A549 (cell line): ENCODE measurements at regions not wholly inside any gene's neighbourhood (a gene's known extent, or its start where the extent isn't known, plus 50 kb on each side); places are given as distances from the start of the nearest gene placed in this dataset.

Source experiments
- ATAC-seq, 2 experiments: fragments of 200-7000 bp in 1 of 2; fragments of >200 bp in 1 of 2; cut with Nextera tagmentation in 1 of 2; cut with Tn5 transposase in 1 of 2; 3 replicates each; pipeline versions ENCODE4 v1.8.0 to v1.9.1; 2018 to 2020; ENCODE audit warnings: mild to moderate bottlenecking in 1 of 2, moderate library complexity in 1 of 2
- CTCF ChIA-PET: fragments of 300-600 bp; sonication (Branson Sonifier 250); formaldehyde crosslinking; extraction: SDS; loops from one replicate; lab custom pipeline; 2021; ENCODE audit warnings: antibody characterized with exemption, inconsistent platforms; lab: Yijun Ruan, JAX
- POLR2A ChIA-PET: fragments of 350-600 bp; formaldehyde crosslinking; extraction: SDS; loops from one replicate; lab custom pipeline; 2021; ENCODE audit warnings: antibody characterized with exemption, inconsistent platforms; lab: Yijun Ruan, JAX
- DNase-seq, 2 experiments: peaks; one replicate each; pipeline versions ENCODE4 v3.0.0 to v3.0.0-alpha.2; 2011 to 2016; ENCODE audit warnings: low read depth in 1 of 2, low spot score in 1 of 2
- FAIRE-seq: peaks from 2 replicates; lab custom pipeline; 2011; peaks lifted over from hg19 to GRCh38; lab: Jason Lieb, UNC
- H3K27ac ChIP-seq, 2 experiments: fragments of >200 bp; sonication (Bioruptor Twin); formaldehyde crosslinking; 3 replicates each; pipeline ENCODE4 v1.5.1; 2016 to 2017
- H3K4me1 ChIP-seq: fragments of >200 bp; sonication (Bioruptor Twin); formaldehyde crosslinking; 3 replicates; pipeline ENCODE4 v1.6.1; 2016
- H3K4me2 ChIP-seq: fragments of >200 bp; sonication (Bioruptor Twin); formaldehyde crosslinking; 3 replicates; pipeline ENCODE4 v1.6.1; 2016
- H3K4me3 ChIP-seq: fragments of >200 bp; sonication (Bioruptor Twin); formaldehyde crosslinking; 3 replicates; pipeline ENCODE4 v1.5.1; 2016
- H3K9me3 ChIP-seq: fragments of >200 bp; sonication (Bioruptor Twin); formaldehyde crosslinking; 3 replicates; pipeline ENCODE4 v1.6.1; 2016
- BHLHE40 ChIP-seq: IDR thresholded peaks from 2 replicates; pipeline ENCODE4 v1.6.1; 2012; ENCODE audit warnings: low read depth, low read length, inconsistent platforms
- CBX8 ChIP-seq: fragments of 200-600 bp; sonication (generic); IDR thresholded peaks from 2 replicates; pipeline ENCODE4 v1.6.1; 2016
- CHD2 ChIP-seq: fragments of 150-350 bp; IDR thresholded peaks from 2 replicates; pipeline ENCODE4 v1.6.1; 2014; ENCODE audit warnings: low read length; ENCODE audit not compliant: partially characterized antibody
- CTCF ChIP-seq: fragments of >200 bp; sonication (Bioruptor Twin); formaldehyde crosslinking; IDR thresholded peaks from 3 replicates; pipeline ENCODE4 v1.5.1; 2016
- E2F6 ChIP-seq: IDR thresholded peaks from 2 replicates; pipeline ENCODE4 v1.6.1; 2012; ENCODE audit warnings: low read depth, borderline replicate concordance
- EHF ChIP-seq: fragments of 250-450 bp; sonication (Bioruptor Pico); IDR thresholded peaks from 2 replicates; pipeline ENCODE4 v1.5.0; 2020; ENCODE audit warnings: mild to moderate bottlenecking
- EHMT2 ChIP-seq: fragments of 200-600 bp; sonication (generic); IDR thresholded peaks from 2 replicates; pipeline ENCODE4 v1.6.1; 2016; ENCODE audit warnings: antibody characterized with exemption, low read depth, mild to moderate bottlenecking, moderate library complexity
- ELK1 ChIP-seq: fragments of 150-350 bp; IDR thresholded peaks from 2 replicates; pipeline ENCODE4 v1.6.1; 2014; ENCODE audit warnings: low read depth, mild to moderate bottlenecking, low read length
- GATA3 ChIP-seq: IDR thresholded peaks from 2 replicates; pipeline ENCODE4 v1.6.1; 2012; ENCODE audit warnings: borderline replicate concordance
- HEYL ChIP-seq: fragments of 250-450 bp; sonication (Bioruptor Pico); IDR thresholded peaks from 2 replicates; pipeline ENCODE4 v1.8.0; 2021; ENCODE audit warnings: mild to moderate bottlenecking, moderate library complexity
- HOXB13 ChIP-seq: fragments of 250-450 bp; sonication (Bioruptor Pico); IDR thresholded peaks from 2 replicates; pipeline ENCODE4 v1.5.0; 2020; ENCODE audit warnings: low read depth, mild to moderate bottlenecking, moderate library complexity
- HOXB5 ChIP-seq: fragments of 250-450 bp; sonication (Bioruptor Pico); IDR thresholded peaks from 2 replicates; pipeline ENCODE4 v1.5.0; 2020; ENCODE audit warnings: mild to moderate bottlenecking, moderate library complexity
- JUN ChIP-seq, 2 experiments: fragments of >200 bp; sonication (Bioruptor Twin); formaldehyde crosslinking; IDR thresholded peaks; 2 replicates in 1 of 2; 3 replicates in 1 of 2; pipeline ENCODE4 v1.6.1; 2016 to 2017
- KDM1A ChIP-seq: fragments of 200-600 bp; sonication (generic); IDR thresholded peaks from 2 replicates; pipeline ENCODE4 v1.6.1; 2016; ENCODE audit warnings: low read depth, mild to moderate bottlenecking
- NPAS2 ChIP-seq: fragments of 250-450 bp; sonication (Bioruptor Pico); IDR thresholded peaks from 2 replicates; pipeline ENCODE4 v1.8.0; 2022; ENCODE audit warnings: mild to moderate bottlenecking, moderate library complexity, borderline replicate concordance
- NR3C1 ChIP-seq: fragments of >200 bp; sonication (Bioruptor Twin); formaldehyde crosslinking; IDR thresholded peaks from 3 replicates; pipeline ENCODE4 v1.6.1; 2017
- RCOR1 ChIP-seq: fragments of 150-350 bp; IDR thresholded peaks from 2 replicates; pipeline ENCODE4 v1.6.1; 2014; ENCODE audit warnings: antibody characterized with exemption, low read length, low read depth
- REST ChIP-seq: fragments of 200-600 bp; sonication (generic); IDR thresholded peaks from 2 replicates; pipeline ENCODE4 v1.6.1; 2016; ENCODE audit warnings: antibody characterized with exemption, mild to moderate bottlenecking, moderate library complexity
- RFX5 ChIP-seq: fragments of 450-650 bp; IDR thresholded peaks from 2 replicates; pipeline ENCODE4 v1.7.1; 2014; ENCODE audit warnings: antibody characterized with exemption, mild to moderate bottlenecking, moderate library complexity
- SMC3 ChIP-seq: fragments of >200 bp; sonication (Bioruptor Twin); formaldehyde crosslinking; IDR thresholded peaks from 3 replicates; pipeline ENCODE4 v1.6.1; 2018; ENCODE audit warnings: inconsistent platforms
- ZC3H11A ChIP-seq: fragments of 450-650 bp; IDR thresholded peaks from 2 replicates; pipeline ENCODE4 v1.6.1; 2014; ENCODE audit warnings: antibody characterized with exemption, mild to moderate bottlenecking
- ZNF302 ChIP-seq: fragments of 250-450 bp; sonication (Bioruptor Pico); IDR thresholded peaks from 2 replicates; pipeline ENCODE4 v1.9.0; 2021; ENCODE audit warnings: inconsistent platforms, mild to moderate bottlenecking, moderate library complexity
- WGBS: methylation state at CpG from one replicate; pipeline ENCODE4 v1.1.6; 2017; ENCODE audit errors: missing lambda C conversion rate; 5-methylcytosine and 5-hydroxymethylcytosine counted together
- TF ChIP-seq, protein P1 (sequence below): IDR thresholded peaks from 2 replicates; pipeline ENCODE4 v1.6.1; 2012
- TF ChIP-seq, protein P2 (sequence below): fragments of 450-650 bp; IDR thresholded peaks from 2 replicates; pipeline ENCODE4 v1.6.1; 2014; ENCODE audit warnings: antibody characterized with exemption
- TF ChIP-seq, protein P3 (sequence below): fragments of 250-450 bp; sonication (Bioruptor Pico); IDR thresholded peaks from 2 replicates; pipeline ENCODE4 v1.5.0; 2020; ENCODE audit warnings: low read depth, mild to moderate bottlenecking, moderate library complexity
- TF ChIP-seq, protein P4 (sequence below): IDR thresholded peaks from 2 replicates; pipeline ENCODE4 v1.6.1; 2012

DNA sequence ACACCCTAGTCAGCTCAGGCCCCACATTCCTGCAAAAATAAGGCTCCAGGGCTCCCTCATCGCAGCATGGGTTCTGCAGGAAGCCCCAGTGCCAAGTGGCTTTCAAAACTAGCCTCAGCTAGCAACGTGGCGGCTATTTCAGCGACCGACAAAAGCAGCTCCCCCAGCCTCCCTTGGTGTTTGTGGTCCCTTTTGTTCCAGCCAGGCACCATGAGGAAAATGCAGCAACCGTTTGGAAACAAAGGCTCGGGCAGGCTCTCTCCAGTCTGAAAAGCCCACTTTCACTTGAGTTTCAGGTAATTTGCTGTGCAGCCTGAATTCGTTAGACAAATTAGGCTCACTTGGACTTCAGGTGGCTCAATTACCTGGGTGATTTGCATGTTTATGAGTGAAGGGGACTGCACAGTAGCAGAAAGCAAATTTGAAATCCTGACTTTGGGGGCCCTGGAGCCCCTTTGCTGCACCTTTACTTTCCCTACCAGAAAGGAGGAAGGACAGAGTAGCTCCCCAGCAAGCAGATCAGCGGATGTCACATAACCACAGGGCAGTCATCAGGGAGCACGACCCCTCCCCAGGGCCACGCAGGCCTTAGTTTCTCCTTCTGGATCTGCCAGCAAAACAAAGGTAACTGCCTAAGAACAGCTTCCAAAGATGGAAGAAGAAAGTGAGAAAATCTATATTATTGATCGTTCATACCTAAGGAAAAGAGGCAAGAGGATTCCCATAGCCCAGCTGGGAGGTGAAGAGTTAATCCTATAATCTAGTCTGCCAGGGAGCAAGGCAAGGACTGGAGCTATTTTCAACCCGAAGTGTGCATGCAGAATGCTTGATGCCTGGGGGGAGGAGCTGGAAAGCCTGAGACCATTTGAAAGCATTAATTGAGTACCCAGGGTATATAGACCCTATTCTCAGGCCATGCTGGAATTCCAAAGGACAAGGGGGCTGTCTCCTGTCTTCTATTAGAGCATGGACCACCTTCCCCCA lies 143.1 kb upstream of the SDK2 start:
- no peak overlapping the region for H3K4me3 ChIP-seq
- no peak for ATAC-seq
- H3K27ac ChIP-seq = no peak overlapping the region
- H3K9me3 ChIP-seq = no peaks in the 10 kb centered on the region
- peaks cover 21% of the 10 kb centered on the region for H3K4me1 ChIP-seq
- no peak for DNase-seq
- no peak for FAIRE-seq
- WGBS = 75% methylated on average over 13 of the region's 13 CpGs
- ChIA-PET POLR2A (interaction anchor here (3.0 kb wide), 1 partner anchor 10 kb away, joined by 11 read pairs; no protein-coding TSS in a partner anchor), CTCF (interaction anchor here (1.2 to 1.6 kb wide), 4 partner anchors 11 to 55 kb away, joined by 3 to 5 read pairs (median 3); no protein-coding TSS in a partner anchor)
- no peak overlapping the region for H3K4me2 ChIP-seq
- TF ChIP-seq EHF (CRISPR knock-in tag) = no peak
- TF ChIP-seq NR3C1 = no peak
- no peak for TF ChIP-seq CBX8
- TF ChIP-seq KDM1A = no peak
- no peak for TF ChIP-seq GATA3
- TF ChIP-seq CHD2 = no peak
- TF ChIP-seq ZNF302 = no peak
- no peak for TF ChIP-seq E2F6
- TF ChIP-seq, protein P1, sequence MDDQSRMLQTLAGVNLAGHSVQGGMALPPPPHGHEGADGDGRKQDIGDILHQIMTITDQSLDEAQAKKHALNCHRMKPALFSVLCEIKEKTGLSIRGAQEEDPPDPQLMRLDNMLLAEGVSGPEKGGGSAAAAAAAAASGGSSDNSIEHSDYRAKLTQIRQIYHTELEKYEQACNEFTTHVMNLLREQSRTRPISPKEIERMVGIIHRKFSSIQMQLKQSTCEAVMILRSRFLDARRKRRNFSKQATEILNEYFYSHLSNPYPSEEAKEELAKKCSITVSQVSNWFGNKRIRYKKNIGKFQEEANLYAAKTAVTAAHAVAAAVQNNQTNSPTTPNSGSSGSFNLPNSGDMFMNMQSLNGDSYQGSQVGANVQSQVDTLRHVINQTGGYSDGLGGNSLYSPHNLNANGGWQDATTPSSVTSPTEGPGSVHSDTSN = no peak
- TF ChIP-seq, protein P2, sequence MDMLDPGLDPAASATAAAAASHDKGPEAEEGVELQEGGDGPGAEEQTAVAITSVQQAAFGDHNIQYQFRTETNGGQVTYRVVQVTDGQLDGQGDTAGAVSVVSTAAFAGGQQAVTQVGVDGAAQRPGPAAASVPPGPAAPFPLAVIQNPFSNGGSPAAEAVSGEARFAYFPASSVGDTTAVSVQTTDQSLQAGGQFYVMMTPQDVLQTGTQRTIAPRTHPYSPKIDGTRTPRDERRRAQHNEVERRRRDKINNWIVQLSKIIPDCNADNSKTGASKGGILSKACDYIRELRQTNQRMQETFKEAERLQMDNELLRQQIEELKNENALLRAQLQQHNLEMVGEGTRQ = no peak
- no peak for TF ChIP-seq HOXB5 (CRISPR knock-in tag)
- no peak for TF ChIP-seq HOXB13
- TF ChIP-seq HEYL (CRISPR knock-in tag) = no peak
- TF ChIP-seq ELK1 = no peak
- TF ChIP-seq, protein P3, sequence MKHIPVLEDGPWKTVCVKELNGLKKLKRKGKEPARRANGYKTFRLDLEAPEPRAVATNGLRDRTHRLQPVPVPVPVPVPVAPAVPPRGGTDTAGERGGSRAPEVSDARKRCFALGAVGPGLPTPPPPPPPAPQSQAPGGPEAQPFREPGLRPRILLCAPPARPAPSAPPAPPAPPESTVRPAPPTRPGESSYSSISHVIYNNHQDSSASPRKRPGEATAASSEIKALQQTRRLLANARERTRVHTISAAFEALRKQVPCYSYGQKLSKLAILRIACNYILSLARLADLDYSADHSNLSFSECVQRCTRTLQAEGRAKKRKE (CRISPR knock-in tag) = no peak
- TF ChIP-seq JUN (IDR thresholded peaks at IDR 0.05) = no peak
- no peak for TF ChIP-seq EHMT2
- TF ChIP-seq SMC3 = no peak
- TF ChIP-seq BHLHE40 = no peak
- no peak for TF ChIP-seq ZC3H11A

DNA sequence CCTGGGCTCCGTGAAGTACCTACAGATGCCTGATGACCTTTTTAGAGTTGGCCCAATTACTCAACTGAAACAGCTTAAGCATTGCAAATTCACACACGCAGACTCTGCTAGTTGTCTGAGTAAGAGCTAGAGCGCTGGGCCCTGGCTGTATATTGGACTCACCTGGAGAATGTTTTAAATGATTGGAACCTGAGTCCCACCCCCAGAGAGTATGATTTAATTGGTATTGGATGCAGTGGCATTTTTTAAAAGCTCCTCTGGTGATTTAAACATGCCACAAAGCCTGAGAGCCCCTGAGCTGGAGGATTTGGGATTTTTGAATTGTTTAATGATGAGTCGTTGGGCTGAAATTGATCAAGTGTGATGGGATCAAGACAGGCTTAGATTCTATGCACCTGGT lies 143.9 kb upstream of the SDK2 start:
- TF ChIP-seq, protein P4, sequence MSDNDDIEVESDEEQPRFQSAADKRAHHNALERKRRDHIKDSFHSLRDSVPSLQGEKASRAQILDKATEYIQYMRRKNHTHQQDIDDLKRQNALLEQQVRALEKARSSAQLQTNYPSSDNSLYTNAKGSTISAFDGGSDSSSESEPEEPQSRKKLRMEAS = no peak
- TF ChIP-seq REST (no peak), HEYL (CRISPR knock-in tag) (no peak), GATA3 (no peak), RFX5 (no peak), HOXB5 (CRISPR knock-in tag) (no peak), RCOR1 (no peak), CTCF (no peak), CHD2 (no peak), NPAS2 (CRISPR knock-in tag) (no peak)
- FAIRE-seq (no peak), DNase-seq (no peak), ATAC-seq (no peak)
- H3K4me2 ChIP-seq = no peak overlapping the region
- H3K4me3 ChIP-seq = no peak overlapping the region
- no peak overlapping the region for H3K27ac ChIP-seq
- CTCF ChIA-PET = interaction anchor here (1.2 to 1.6 kb wide), 3 partner anchors 11 to 54 kb away, joined by 3 to 5 read pairs (median 3); no protein-coding TSS in a partner anchor
- WGBS = 85% methylated on average over 4 of the region's 4 CpGs
- H3K4me1 ChIP-seq = peaks cover 23% of the 10 kb centered on the region
- H3K9me3 ChIP-seq = no peaks in the 10 kb centered on the region
- POLR2A ChIA-PET = interaction anchor here (3.0 kb wide), 1 partner anchor 10 kb away, joined by 11 read pairs; no protein-coding TSS in a partner anchor
